HTR-8/SVneo (cell line): ENCODE measurements at regions not wholly inside any gene's neighbourhood (a gene's known extent, or its start where the extent isn't known, plus 50 kb on each side); places are given as distances from the start of the nearest gene placed in this dataset.
"Not testable (repeated sequence)": the region's sequence is repeated elsewhere in the genome, so short reads cannot be mapped to it uniquely, and the experiment has no call there.

Experiments
- DNase-seq: peaks from one replicate; pipeline ENCODE4 v3.0.0; 2011; ENCODE audit warnings: low spot score, mixed read lengths; ENCODE audit not compliant: insufficient read length
- FAIRE-seq: peaks from 2 replicates; lab custom pipeline; 2011; peaks lifted over from hg19 to GRCh38; lab: Jason Lieb, UNC

DNA sequence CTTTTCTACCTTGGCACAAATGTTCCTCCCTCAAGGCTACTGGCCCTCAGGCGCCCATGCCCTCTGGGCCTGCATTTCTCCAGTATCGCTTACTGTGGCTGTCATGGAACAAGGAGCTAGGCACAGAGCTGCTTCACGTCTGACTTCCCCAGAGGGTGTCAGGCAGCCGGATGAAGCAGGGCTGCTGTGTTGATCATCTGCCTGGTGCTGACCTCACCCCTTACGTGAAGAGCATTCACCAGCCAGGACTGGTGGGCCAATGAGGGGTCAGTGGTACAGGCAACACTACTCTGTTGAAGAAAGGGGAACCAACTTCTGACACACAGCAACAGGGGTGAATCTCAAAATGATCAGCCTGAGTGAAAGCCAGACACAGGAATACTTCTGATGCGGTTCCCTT, 215.5 kb upstream of the GALNT2 start:
- no peak for DNase-seq
- no peak for FAIRE-seq

DNA sequence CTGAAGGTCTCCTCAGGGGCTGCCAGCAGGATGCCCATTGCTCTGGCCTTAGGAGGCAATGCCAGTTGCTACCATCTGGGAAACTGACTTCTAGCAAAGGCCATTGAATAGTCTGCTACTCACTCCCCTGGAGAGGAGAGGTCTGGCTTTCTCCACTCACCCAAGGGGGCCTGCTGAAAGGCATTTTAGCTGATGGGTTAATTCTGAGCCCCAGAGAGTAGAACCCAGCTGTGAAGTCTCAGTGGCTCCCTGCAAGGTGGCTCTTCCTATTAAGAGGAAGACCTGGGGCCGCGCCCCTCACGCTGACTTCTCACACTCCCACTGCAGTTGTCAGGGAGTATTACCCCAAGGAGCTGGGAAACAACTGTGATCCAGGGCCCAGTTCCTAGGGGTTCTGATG, 213.3 kb upstream of the GALNT2 start:
- DNase-seq (no peak), FAIRE-seq (no peak)

- DNase-seq (no peak), FAIRE-seq (no peak)
Observed at GRCh38 chr1:229854620-229855019, 212.4 kb upstream of the GALNT2 start.

DNA sequence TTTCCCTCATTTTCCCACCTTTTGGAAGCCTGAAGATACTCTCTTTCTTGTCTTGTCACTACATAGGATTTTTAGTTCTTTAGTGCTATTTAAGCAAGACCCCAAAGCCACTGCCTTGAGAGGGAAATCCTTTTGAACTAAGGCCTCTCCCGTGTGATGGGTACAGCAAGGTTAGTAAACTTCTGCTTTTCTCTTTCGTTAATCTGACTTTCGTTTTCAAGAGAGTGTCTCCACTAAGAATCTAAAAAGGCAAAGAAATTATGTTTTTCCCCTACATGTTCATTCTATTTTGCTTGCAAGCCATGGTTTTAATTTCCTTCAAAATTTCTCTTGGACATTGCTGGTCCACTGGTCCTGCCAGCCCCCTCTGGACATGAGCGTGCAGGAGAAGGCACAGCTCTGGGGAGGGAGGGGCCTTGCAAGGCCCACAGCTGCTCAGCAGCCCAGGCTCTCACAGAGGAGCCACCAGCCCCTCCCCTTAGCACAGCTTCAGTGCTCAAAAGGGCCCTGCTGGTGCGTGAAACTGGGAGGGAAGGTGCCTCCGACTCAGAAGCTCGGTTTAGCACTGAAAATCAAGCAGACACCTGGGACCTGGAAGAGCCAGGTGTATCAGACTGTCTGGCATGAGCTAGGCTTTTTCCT, 210.9 kb upstream of the GALNT2 start:
- FAIRE-seq, result no peak

GRCh38 chr1:229857585-229857984, 209.5 kb upstream of the GALNT2 start:
- no peak for DNase-seq
- no peak for FAIRE-seq

More for the DNA sequence above, 210.9 kb upstream of the GALNT2 start:
- DNase-seq, result no peak

GRCh38 chr1:229859026-229859425, 208.0 kb upstream of the GALNT2 start:
- no peak for DNase-seq
- no peak for FAIRE-seq

GRCh38 chr1:229860926-229861325, 206.1 kb upstream of the GALNT2 start:
- DNase-seq (no peak), FAIRE-seq (no peak)

- DNase-seq (no peak), FAIRE-seq (no peak)
Observed at GRCh38 chr1:229862017-229862774, 204.8 kb upstream of the GALNT2 start.

DNA sequence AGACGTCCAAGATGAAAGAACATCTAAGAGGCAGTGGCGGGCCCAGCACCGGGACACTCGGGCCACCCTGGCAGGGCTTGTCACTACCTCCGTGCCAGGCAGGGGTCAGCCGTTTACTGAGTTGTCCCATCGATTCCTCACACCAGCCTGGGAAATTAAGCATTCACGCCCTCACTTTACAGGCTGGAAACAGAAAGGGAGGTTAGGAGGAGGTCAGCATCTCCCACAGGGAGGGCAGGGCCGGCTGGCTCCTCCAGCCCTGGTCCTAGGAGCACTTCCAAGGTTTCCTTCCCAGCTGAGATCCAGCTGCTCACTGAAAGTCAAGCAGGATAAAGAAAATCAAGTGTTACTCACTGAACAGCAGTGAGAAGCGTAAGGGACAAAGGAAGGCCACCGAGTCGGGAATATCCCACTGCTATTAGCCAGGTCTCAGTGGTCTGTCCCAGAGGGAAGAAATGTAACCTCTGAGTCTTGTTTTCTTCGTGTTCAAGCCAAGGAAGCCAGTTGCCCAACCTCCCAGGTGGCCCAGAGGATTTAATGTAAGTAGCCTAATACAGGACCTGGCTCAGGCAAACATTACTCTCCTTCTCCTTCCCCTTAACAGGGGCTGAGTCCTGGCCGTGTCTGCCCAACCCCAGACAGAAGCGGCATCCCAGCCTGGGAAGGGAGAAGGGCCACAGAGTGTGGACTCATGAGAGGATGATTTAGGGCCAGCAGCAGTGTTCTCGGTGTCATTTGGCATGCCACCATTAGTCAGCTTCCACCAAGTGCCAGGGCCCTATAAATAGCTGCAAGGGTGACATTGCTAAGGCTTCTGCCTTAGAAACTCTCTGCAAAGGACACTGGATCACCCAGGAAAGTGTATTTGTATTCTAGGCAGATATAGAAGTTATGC, 203.1 kb upstream of the GALNT2 start:
- no peak for DNase-seq
- FAIRE-seq, result no peak

DNA sequence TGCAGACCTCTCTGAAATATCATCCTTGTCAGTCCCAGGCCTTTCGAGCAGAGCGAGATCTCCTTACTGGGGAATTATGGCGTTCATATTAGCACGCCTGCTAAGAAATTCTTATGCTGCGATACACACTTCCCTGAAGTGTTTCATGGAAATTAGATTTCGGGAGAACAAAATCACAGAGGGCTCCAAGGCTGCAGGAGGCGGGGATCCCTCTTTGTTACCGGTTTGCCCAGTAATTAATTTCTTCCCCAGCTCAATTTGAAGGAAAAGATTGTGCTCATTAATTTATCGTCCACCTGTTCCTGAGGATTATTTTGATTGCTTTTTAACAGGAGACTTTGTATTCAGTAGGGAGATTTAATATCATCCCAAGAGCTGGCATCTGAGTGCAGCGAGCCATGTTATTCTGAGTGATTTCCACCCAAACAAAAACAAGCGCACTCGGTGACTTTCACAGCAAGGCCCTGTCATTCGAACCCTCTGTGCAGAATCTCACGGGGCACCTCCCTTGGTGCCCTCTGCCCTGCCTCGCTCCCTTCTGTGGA, 202.3 kb upstream of the GALNT2 start:
- DNase-seq (no peak), FAIRE-seq (no peak)

DNA sequence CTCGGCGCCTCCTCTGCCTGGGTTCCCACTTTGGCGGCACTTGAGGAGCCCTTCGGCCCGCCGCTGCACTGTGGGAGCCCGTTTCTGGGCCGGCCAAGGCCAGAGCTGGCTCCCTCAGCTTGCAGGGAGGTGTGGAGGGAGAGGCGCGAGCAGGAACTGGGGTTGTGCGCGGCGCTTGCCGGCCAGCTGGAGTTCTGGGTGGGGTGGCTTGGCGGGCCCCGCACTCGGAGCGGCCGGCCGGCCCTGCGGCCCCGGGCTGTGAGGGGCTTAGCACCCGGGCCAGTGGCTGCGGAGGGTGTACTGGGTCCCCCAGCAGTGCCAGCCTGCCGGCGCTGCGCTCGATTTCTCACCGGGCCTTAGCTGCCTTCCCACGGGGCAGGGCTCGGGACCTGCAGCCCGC, 201.7 kb upstream of the GALNT2 start:
- not testable (repeated sequence) for FAIRE-seq, DNase-seq

GRCh38 chr1:229867726-229868125, 199.3 kb upstream of the GALNT2 start:
- no peak for DNase-seq

DNA sequence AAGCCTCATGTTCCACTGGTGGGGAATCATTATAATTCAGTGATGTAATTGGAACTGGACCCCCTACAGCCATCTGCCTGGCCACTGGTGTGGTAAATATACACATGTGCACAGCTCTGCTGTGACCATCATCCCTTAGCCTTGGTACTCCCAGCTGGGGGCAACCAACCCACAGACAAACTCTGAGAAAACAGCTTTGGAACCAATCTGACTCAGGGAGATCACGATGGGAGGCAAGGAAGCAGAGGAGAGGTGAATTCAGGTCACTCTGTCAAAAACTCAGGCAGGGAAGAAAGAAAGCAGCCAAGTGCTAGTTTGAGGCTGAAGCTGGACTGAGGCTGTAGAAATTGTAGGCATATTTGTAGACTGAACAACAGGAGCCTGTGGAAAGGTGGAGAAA, 197.8 kb upstream of the GALNT2 start:
- FAIRE-seq (no peak), DNase-seq (no peak)

More at GRCh38 chr1:229867726-229868125, 199.3 kb upstream of the GALNT2 start:
- no peak for FAIRE-seq

DNA sequence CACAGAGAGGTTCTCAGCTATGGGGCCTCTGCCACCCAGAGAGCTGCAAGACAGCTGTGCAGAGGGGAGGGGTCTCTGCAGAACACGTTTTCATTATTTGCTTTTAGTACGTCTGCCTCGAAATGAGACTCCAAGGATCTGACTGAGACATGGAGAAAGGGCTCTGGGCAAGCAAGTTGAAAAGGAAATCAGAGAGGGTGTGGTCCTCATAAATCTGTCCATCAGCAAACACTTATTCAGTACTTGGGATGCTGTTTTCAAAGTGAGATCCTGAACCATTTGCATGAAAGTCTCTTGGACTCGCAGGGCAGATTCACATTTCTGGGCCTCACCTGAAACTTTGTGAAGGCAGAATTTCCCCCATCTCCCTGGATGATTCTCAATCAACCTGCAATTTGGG, 197.4 kb upstream of the GALNT2 start:
- no peak for FAIRE-seq

GRCh38 chr1:229870381-229870780, 196.7 kb upstream of the GALNT2 start:
- DNase-seq (no peak), FAIRE-seq (no peak)

More for the DNA sequence above, 197.4 kb upstream of the GALNT2 start:
- no peak for DNase-seq

DNA sequence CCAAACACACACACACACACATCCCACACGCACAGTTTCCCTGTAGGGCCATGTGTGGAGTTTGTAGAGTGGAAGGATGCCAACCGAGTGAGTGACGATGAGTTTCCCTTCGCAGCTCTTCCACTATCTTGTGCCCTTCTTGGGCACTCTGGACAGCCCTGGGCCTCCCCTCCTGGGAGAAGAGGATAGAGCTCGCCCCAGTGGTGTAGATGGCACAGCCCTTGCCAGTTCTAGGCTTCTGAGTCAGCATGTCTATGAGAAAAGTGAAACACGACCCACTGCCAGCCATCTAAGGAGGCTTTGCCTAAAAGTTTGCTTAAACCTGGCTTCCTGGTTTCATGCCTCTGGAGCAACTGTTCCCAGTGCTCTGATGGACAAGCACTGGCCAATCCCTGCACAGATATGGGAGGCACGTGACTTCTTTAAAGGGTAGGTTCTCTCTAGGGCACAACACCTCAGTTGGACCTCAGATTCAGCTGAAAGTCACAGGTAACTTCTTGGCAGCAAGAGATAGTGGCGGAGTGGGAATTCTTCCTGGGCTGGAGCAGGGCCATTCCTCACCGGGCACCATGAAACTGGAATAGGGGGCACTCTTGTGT, 195.9 kb upstream of the GALNT2 start:
- no peak for FAIRE-seq
- DNase-seq, result no peak

DNA sequence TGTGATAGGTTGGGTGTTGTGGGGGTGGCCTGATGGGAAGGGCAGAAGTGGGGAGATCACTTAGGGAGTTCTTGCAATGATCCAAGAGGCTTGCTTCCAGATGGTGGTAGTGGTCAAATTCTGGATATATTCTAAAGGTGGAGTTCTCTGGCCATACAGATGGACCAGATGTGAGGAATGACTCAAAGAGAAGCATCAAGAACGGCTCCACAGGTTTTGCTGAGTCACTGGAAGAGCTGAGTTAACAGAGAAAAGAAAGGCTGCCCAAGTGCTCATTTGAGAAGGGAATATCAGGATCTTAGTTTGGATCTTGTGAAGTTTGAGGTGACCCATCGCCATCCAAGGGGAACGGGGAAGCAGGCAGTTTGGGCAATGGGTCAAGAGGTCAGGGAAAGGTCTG, 192.9 kb upstream of the GALNT2 start:
- FAIRE-seq (no peak), DNase-seq (no peak)

- DNase-seq (no peak), FAIRE-seq (no peak)
Observed at GRCh38 chr1:229874609-229875008, 192.4 kb upstream of the GALNT2 start.

DNA sequence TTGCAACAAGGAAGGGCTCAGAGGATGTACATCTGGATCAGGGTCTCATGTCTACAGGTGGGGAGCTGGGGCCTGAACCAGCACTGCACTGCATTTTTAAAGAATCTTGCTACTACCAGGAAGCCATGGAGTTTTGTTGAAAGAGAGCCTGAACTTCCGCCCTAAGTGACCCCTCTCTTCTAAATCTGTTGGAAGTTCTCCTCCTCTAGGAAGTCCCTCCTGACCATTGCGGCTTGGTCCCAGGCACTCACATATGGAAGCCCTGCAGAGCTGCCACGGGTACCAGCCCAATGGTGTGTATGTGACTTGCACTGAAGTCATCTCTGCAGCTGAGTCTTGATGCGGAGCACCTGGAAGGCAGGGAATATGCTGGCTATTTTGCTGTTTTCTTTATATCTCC, 192.0 kb upstream of the GALNT2 start:
- FAIRE-seq (no peak), DNase-seq (no peak)

GRCh38 chr1:229879746-229880145, 187.3 kb upstream of the GALNT2 start:
- FAIRE-seq, result no peak
- DNase-seq, result no peak
